Stimulated activated CD4-positive, alpha-beta T cell treated with anti-CD3 and anti-CD28 coated beads, Interleukin-1b, Interleukin-23, amount 100 ng/mL, for 4 hours (primary cell): ENCODE measurements at regions not wholly inside any gene's neighbourhood (a gene's known extent, or its start where the extent isn't known, plus 50 kb on each side); places are given as distances from the start of the nearest gene placed in this dataset.

ENCODE experiments used
- DNase-seq, 2 donors: peaks; one replicate each; pipeline ENCODE4 v3.0.0-alpha.2; 2020; ENCODE audit warnings: low read depth in 2 of 2

- no peak for DNase-seq
These were observed 621.4 kb upstream of the PKN2 start for GRCh38 chr1:88062650-88063153.

- no peak for DNase-seq
These were observed 620.5 kb upstream of the PKN2 start for GRCh38 chr1:88063605-88064004.

- DNase-seq: no peak
These were observed 615.6 kb upstream of the PKN2 start for GRCh38 chr1:88068407-88068960.

GRCh38 chr1:88070956-88071355 lies 613.1 kb upstream of the PKN2 start:
- DNase-seq: no peak

- no peak for DNase-seq
These were observed 609.4 kb upstream of the PKN2 start for GRCh38 chr1:88074661-88075060.

GRCh38 chr1:88075813-88076212 lies 608.3 kb upstream of the PKN2 start:
- no peak for DNase-seq

- DNase-seq: no peak
These were observed 605.0 kb upstream of the PKN2 start for GRCh38 chr1:88079036-88079435.

GRCh38 chr1:88080875-88081274 lies 603.2 kb upstream of the PKN2 start:
- no peak for DNase-seq

GRCh38 chr1:88088481-88088880 lies 595.6 kb upstream of the PKN2 start:
- no peak for DNase-seq

- no peak for DNase-seq
These were observed 594.1 kb upstream of the PKN2 start for GRCh38 chr1:88089961-88090360.

GRCh38 chr1:88098881-88099280 lies 585.2 kb upstream of the PKN2 start:
- DNase-seq: no peak

- no peak for DNase-seq
These were observed 583.0 kb upstream of the PKN2 start for GRCh38 chr1:88101041-88101440.

GRCh38 chr1:88104236-88104635 lies 579.8 kb upstream of the PKN2 start:
- no peak for DNase-seq

GRCh38 chr1:88104886-88105285 lies 579.2 kb upstream of the PKN2 start:
- no peak for DNase-seq

GRCh38 chr1:88111816-88112215 lies 572.3 kb upstream of the PKN2 start:
- DNase-seq: no peak

- no peak for DNase-seq
These were observed 566.5 kb upstream of the PKN2 start for GRCh38 chr1:88117597-88117996.

- DNase-seq: no peak
These were observed 565.8 kb upstream of the PKN2 start for GRCh38 chr1:88118176-88118845.

GRCh38 chr1:88124614-88125013 lies 559.5 kb upstream of the PKN2 start:
- DNase-seq: no peak

- no peak for DNase-seq
These were observed 557.6 kb upstream of the PKN2 start for GRCh38 chr1:88126467-88126866.

GRCh38 chr1:88133991-88134390 lies 550.1 kb upstream of the PKN2 start:
- no peak for DNase-seq

- no peak for DNase-seq
These were observed 548.8 kb upstream of the PKN2 start for GRCh38 chr1:88134983-88135921.

- no peak for DNase-seq
These were observed 544.4 kb upstream of the PKN2 start for GRCh38 chr1:88139633-88140032.

- no peak for DNase-seq
These were observed 543.7 kb upstream of the PKN2 start for GRCh38 chr1:88140325-88140724.
